Kidney (tissue), 13 donors: ENCODE measurements at regions not wholly inside any gene's neighbourhood (a gene's known extent, or its start where the extent isn't known, plus 50 kb on each side); places are given as distances from the start of the nearest gene placed in this dataset.

Experiments
- DNase-seq, 5 donors: peaks; one replicate each; pipeline ENCODE4 v3.0.0-alpha.2; 2013 to 2020
- FAIRE-seq: peaks from 2 replicates; lab custom pipeline; 2012; peaks lifted over from hg19 to GRCh38; lab: Jason Lieb, UNC
- H3K27ac ChIP-seq, 2 donors: one replicate each; pipeline ENCODE4 v1.7.0; 2013; ENCODE audit warnings: low read depth in 2 of 2, low read length in 2 of 2, inconsistent platforms in 1 of 2
- H3K27me3 ChIP-seq: one replicate; pipeline ENCODE4 v1.7.1; 2013; ENCODE audit warnings: low read length, inconsistent platforms; ENCODE audit not compliant: control insufficient read depth, insufficient read depth
- H3K36me3 ChIP-seq, 3 donors: one replicate each; pipeline versions ENCODE4 v1.7.0 to v1.7.1; 2013; ENCODE audit warnings: low read length in 3 of 3, control low read depth in 1 of 3, inconsistent platforms in 1 of 3; ENCODE audit not compliant: insufficient read depth in 3 of 3, control insufficient read depth in 2 of 3
- H3K4me1 ChIP-seq, 3 donors: one replicate each; pipeline versions ENCODE4 v1.7.0 to v1.7.1; 2013; ENCODE audit warnings: low read length in 3 of 3, inconsistent platforms in 1 of 3, low read depth in 1 of 3; ENCODE audit not compliant: control insufficient read depth in 2 of 3, insufficient read depth in 2 of 3
- H3K4me3 ChIP-seq, 3 donors: one replicate each; pipeline versions ENCODE4 v1.7.0 to v1.8.1; 2013; ENCODE audit warnings: low read length in 3 of 3, control low read depth in 1 of 3, inconsistent platforms in 1 of 3
- H3K9ac ChIP-seq, 3 donors: one replicate each; pipeline versions ENCODE4 v1.7.0 to v1.7.1; 2013; ENCODE audit warnings: low read length in 3 of 3, control low read depth in 1 of 3, inconsistent platforms in 1 of 3
- H3K9me3 ChIP-seq, 3 donors: one replicate each; pipeline versions ENCODE4 v1.7.0 to v1.7.1; 2013; ENCODE audit warnings: low read length in 3 of 3, control low read depth in 1 of 3, inconsistent platforms in 1 of 3; ENCODE audit not compliant: control insufficient read depth in 2 of 3, insufficient read depth in 1 of 3
- intact Hi-C: fragments of 100-400 bp; cut with DNase I; formaldehyde crosslinking; loops from one replicate; pipeline ENCODE4 v1.11.1; 2022
- TF ChIP-seq, protein P1 (sequence below): IDR thresholded peaks from 3 replicates; pipeline ENCODE4 v1.5.1; 2012; ENCODE audit warnings: mild to moderate bottlenecking, moderate library complexity, borderline replicate concordance; ENCODE audit not compliant: insufficient read depth; ENCODE audit errors: extremely low read depth
- donor health status: control.
- donor health status: control.
- donor health status: control.
- donor health status: control.
- donor health status: control.
- donor health status: DM: yes; HTN: yes; CAD: no.
- donor health status: Normal renal cell carcinoma (clear cell type).

GRCh38 chr2:15830937-15831549 is 109.3 kb upstream of the MYCN start:
- H3K4me1 ChIP-seq = peaks cover 0 to 8% (median 5%) of the 10 kb centered on the region in 3 donors
- no peak overlapping the region for H3K4me3 ChIP-seq
- no peak overlapping the region for H3K9ac ChIP-seq
- intact Hi-C loops = no loop called here
- H3K27ac ChIP-seq = no peak overlapping the region
- no peaks in the 10 kb centered on the region for H3K36me3 ChIP-seq
- DNase-seq (peak in 1 of 5 donors; percentile 11), FAIRE-seq (no peak)
- TF ChIP-seq, protein P1, sequence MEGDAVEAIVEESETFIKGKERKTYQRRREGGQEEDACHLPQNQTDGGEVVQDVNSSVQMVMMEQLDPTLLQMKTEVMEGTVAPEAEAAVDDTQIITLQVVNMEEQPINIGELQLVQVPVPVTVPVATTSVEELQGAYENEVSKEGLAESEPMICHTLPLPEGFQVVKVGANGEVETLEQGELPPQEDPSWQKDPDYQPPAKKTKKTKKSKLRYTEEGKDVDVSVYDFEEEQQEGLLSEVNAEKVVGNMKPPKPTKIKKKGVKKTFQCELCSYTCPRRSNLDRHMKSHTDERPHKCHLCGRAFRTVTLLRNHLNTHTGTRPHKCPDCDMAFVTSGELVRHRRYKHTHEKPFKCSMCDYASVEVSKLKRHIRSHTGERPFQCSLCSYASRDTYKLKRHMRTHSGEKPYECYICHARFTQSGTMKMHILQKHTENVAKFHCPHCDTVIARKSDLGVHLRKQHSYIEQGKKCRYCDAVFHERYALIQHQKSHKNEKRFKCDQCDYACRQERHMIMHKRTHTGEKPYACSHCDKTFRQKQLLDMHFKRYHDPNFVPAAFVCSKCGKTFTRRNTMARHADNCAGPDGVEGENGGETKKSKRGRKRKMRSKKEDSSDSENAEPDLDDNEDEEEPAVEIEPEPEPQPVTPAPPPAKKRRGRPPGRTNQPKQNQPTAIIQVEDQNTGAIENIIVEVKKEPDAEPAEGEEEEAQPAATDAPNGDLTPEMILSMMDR = no peak
- no peaks in the 10 kb centered on the region for H3K9me3 ChIP-seq
- H3K27me3 ChIP-seq = no peaks in the 10 kb centered on the region

DNA sequence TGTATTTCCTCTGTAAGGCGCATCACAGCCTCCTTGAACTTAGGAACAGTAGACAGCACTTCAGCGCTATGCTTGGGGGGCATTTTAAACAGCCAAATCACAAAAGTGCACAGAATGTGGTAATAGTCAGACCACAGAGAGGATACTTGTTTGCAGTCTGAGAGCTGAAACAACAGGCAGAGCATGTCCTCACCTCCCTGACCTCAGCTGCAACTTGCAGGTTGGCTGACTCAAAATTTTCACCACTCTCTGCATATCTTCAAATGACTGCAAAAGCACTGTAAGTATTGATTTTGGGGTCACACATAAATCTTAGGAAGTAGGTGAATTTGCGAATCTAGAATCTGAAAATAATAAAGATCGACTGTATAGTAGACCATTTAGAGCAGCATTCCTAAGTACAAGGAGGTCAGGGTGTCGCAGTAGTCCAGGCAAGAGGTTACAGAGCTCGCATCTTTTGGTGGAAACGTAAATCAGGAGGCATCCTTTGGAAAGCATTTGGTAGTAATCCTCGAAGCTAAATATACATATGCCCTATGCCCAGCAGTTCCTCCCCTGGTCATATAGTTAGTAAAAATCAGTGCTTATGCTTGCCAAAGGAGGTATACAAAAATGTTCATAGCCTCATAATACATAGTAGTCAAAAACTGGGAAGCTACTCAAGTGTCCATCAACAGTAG is 108.2 kb upstream of the MYCN start:
- Histone ChIP-seq H3K9ac (no peak overlapping the region), H3K36me3 (no peaks in the 10 kb centered on the region), H3K4me3 (no peak overlapping the region), H3K27me3 (no peaks in the 10 kb centered on the region), H3K4me1 (peaks cover 0 to 4% (median 0%) of the 10 kb centered on the region in 3 donors), H3K9me3 (no peaks in the 10 kb centered on the region), H3K27ac (no peak overlapping the region)
- intact Hi-C loops = no loop called here
- TF ChIP-seq, protein P1 = no peak
- no peak for FAIRE-seq
- peak in 1 of 5 donors; percentile 8 for DNase-seq

DNA sequence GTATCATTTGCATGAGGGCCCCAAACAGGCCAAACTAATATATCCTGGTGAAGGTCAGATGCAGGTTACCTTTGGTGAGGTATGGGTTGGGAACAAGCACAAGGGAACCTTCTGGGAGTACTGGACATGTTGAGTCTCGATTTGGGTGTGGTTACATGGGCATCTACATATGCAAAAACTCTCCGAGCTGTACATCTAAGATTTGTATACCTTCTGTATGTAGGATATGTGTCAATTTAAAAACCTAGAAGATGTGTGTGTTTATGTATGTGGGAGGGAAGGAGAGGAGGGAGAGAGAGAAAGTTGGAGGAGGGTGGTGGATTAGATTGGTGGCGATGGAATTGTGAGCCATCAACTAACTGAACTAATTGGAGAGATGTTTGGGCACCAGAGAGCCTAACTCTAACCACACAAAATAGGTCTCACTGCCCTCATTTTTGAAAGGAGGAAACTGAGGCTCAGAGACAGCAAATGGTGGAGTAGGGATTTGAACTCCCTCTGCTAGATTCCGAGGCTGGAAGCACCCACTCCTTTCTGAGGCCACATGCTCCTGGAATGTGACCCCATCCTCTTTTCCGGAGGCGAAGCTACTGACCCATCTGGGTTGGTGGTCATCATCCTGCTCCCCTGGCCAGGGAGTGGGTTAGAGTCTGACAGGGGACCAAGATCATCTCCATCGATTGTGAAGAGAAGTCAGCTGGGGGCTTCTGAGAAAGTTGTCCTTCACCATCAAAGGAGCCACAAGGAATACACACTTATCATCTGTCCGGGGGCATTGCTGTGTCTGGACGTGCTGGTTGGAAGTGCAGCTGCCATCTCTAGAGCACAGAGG is 107.3 kb upstream of the MYCN start:
- Histone ChIP-seq H3K9ac (no peak overlapping the region), H3K9me3 (no peaks in the 10 kb centered on the region), H3K27me3 (no peaks in the 10 kb centered on the region), H3K4me1 (peaks cover 0 to 6% (median 0%) of the 10 kb centered on the region in 3 donors), H3K36me3 (no peaks in the 10 kb centered on the region), H3K4me3 (no peak overlapping the region), H3K27ac (no peak overlapping the region)
- TF ChIP-seq, protein P1 = no peak
- intact Hi-C loops = no loop called here
- FAIRE-seq = no peak
- peak in 1 of 5 donors; percentile 16 for DNase-seq
